Neural progenitor cell (in vitro differentiated cells): ENCODE measurements at regions not wholly inside any gene's neighbourhood (a gene's known extent, or its start where the extent isn't known, plus 50 kb on each side); places are given as distances from the start of the nearest gene placed in this dataset.

Source experiments
- DNase-seq: peaks from one replicate; pipeline ENCODE4 v3.0.0-alpha.2; 2016; ENCODE audit warnings: low spot score
- H2AFZ ChIP-seq: fragments of 200-600 bp; sonication (generic); replicated peaks from 2 replicates; pipeline ENCODE4 v1.6.1; 2016; ENCODE audit warnings: antibody characterized with exemption
- H3F3A ChIP-seq: fragments of 200-600 bp; sonication (generic); 2 replicates; pipeline ENCODE4 v1.6.1; 2016; ENCODE audit warnings: antibody characterized with exemption, low read depth
- H3K27ac ChIP-seq: fragments of 200-600 bp; sonication (generic); 2 replicates; pipeline ENCODE4 v1.5.1; 2016; ENCODE audit warnings: mild to moderate bottlenecking
- H3K27me3 ChIP-seq: fragments of 200-600 bp; sonication (generic); 2 replicates; pipeline ENCODE4 v1.6.1; 2016; ENCODE audit warnings: mild to moderate bottlenecking, moderate library complexity
- H3K36me3 ChIP-seq: fragments of 200-600 bp; sonication (generic); 2 replicates; pipeline ENCODE4 v1.5.1; 2016
- H3K4me1 ChIP-seq: fragments of 200-600 bp; sonication (generic); 2 replicates; pipeline ENCODE4 v1.6.1; 2016; ENCODE audit warnings: mixed run types
- H3K4me2 ChIP-seq: fragments of 200-600 bp; sonication (generic); 2 replicates; pipeline ENCODE4 v1.6.1; 2016
- H3K4me3 ChIP-seq: fragments of 200-600 bp; sonication (generic); 2 replicates; pipeline ENCODE4 v1.5.1; 2016
- H3K79me2 ChIP-seq: fragments of 200-600 bp; sonication (generic); 2 replicates; pipeline ENCODE4 v1.6.1; 2016; ENCODE audit warnings: low read depth
- H3K9ac ChIP-seq: fragments of 200-600 bp; sonication (generic); 2 replicates; pipeline ENCODE4 v1.6.1; 2016
- H3K9me3 ChIP-seq: fragments of 200-600 bp; sonication (generic); 2 replicates; pipeline ENCODE4 v1.5.1; 2016; ENCODE audit warnings: low read depth
- H4K20me1 ChIP-seq: fragments of 200-600 bp; sonication (generic); 2 replicates; pipeline ENCODE4 v1.6.1; 2016; ENCODE audit warnings: low read depth
- H3K27ac Mint-ChIP-seq: 3 replicates; pipeline ENCODE4 v1.8.0; 2021; ENCODE audit warnings: mixed read lengths
- H3K27me3 Mint-ChIP-seq: 2 replicates; pipeline ENCODE4 v1.8.0; 2022; ENCODE audit warnings: low read depth, mild to moderate bottlenecking, inconsistent platforms, moderate library complexity, mixed read lengths; ENCODE audit not compliant: insufficient read depth
- H3K36me3 Mint-ChIP-seq: 3 replicates; pipeline ENCODE4 v1.8.0; 2021; ENCODE audit warnings: mixed read lengths
- H3K4me1 Mint-ChIP-seq: 3 replicates; pipeline ENCODE4 v1.8.0; 2021; ENCODE audit warnings: mixed read lengths
- H3K4me3 Mint-ChIP-seq: 3 replicates; pipeline ENCODE4 v1.8.0; 2021; ENCODE audit warnings: mild to moderate bottlenecking, moderate library complexity, mixed read lengths
- H3K9me3 Mint-ChIP-seq: 3 replicates; pipeline ENCODE4 v1.8.0; 2020; ENCODE audit warnings: mixed read lengths
- CTCF ChIP-seq: fragments of 200-600 bp; sonication (generic); IDR thresholded peaks from 2 replicates; pipeline ENCODE4 v1.5.1; 2017; ENCODE audit warnings: antibody characterized with exemption, mild to moderate bottlenecking
- EZH2 ChIP-seq: fragments of 200-600 bp; sonication (generic); IDR thresholded peaks from 2 replicates; pipeline ENCODE4 v1.6.1; 2017; ENCODE audit warnings: antibody characterized with exemption, mild to moderate bottlenecking, moderate library complexity
- EZH2phosphoT487 ChIP-seq: fragments of 200-600 bp; sonication (generic); IDR thresholded peaks from 2 replicates; pipeline ENCODE4 v1.6.1; 2017; ENCODE audit warnings: antibody characterized with exemption

DNA sequence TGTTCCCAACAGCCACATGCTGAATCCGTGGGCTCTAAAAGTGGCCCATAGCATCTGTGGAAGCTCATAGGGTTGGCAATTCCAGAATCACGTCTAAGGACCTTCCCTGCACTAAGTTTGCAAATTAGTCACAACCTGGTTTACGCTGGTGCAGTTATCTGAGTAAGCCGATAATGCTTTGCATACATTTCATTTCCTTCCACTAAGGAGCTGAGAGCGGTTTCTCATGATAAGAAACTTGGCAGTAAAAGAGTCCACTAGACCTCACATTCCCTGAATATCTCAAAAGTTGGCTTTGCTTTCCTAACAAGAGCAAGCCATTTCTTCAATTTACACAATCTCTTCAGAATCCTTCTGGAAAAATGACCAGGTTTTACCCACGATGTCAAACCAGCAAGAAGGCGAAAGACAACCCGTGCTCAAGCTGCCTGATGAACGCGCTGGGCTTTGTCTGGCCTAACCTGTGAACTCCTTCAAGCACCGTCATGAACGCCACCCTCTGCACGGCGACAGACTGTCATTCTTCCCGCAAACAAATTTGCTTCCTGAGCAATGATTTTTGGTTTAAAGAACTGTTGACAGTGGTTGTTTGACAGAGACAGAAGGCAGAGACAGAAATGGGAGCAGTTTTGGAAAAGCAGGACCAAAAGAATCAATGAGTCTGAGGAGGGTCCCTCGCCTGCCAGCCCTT, 73.0 kb upstream of the COPS8 start:
- TF ChIP-seq EZH2: no peak
- TF ChIP-seq CTCF: no peak
- peak overlapping the region; percentile 38 for H3K4me2 ChIP-seq
- no peaks in the 10 kb centered on the region for H3K27me3 ChIP-seq
- H4K20me1 ChIP-seq: no peaks in the 10 kb centered on the region
- H3K27ac ChIP-seq: no peak overlapping the region
- H3F3A ChIP-seq: peaks cover 20% of the 10 kb centered on the region
- no peak overlapping the region for H3K9ac ChIP-seq
- Mint-ChIP-seq H3K4me3 (no peak overlapping the region), H3K27me3 (peaks cover 14% of the 10 kb centered on the region), H3K27ac (no peak overlapping the region), H3K4me1 (peaks cover 30% of the 10 kb centered on the region), H3K36me3 (no peaks in the 10 kb centered on the region), H3K9me3 (peaks cover 7% of the 10 kb centered on the region)
- H3K36me3 ChIP-seq: no peaks in the 10 kb centered on the region
- no peaks in the 10 kb centered on the region for H3K9me3 ChIP-seq
- no peak overlapping the region for H2AFZ ChIP-seq
- no peak overlapping the region for H3K4me3 ChIP-seq
- H3K79me2 ChIP-seq: no peaks in the 10 kb centered on the region
- H3K4me1 ChIP-seq: peaks cover 23% of the 10 kb centered on the region
- DNase-seq: no peak

DNA sequence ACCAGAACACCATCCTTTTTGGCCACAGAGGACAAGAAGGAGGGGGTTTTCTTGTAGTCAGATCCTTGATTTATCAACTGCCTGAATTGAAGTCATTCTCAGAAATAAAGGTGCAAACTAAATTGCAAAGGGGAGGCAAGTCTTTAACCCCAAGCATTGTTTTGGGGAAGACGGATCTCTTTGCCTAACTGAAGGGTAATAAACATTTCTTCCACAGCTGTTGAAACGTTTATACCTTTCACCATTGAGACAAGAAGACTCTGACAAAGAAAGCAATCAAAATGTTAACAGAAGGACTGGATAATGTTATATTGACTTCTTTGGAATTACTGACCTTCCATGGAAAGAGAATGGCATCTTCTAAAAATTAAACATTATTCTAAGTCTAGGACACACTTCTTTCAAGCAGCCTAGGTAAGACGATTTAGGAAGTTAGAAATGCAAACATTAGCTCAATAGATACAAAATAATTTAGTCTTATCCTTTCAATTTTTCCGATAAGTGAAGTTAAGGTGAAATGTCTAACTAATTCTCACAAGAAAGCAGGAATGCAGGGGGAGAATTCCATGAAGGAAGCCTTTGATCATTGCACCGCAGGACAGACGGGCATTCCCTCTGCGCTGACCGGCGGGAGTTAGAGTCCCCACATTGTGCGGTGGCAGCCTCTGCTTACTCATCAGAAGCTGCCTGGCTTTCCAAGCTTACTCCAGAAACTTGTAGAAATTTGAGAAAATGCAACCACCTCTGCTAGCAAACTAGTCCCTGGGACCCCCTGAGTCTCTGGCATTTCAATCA, 69.4 kb upstream of the COPS8 start:
- no peaks in the 10 kb centered on the region for H3K27me3 ChIP-seq
- H3K4me3 Mint-ChIP-seq: no peak overlapping the region
- no peaks in the 10 kb centered on the region for H3K79me2 ChIP-seq
- no peak overlapping the region for H3K27ac ChIP-seq
- peaks cover 16% of the 10 kb centered on the region for H3F3A ChIP-seq
- H3K9ac ChIP-seq: no peak overlapping the region
- no peaks in the 10 kb centered on the region for H4K20me1 ChIP-seq
- no peak overlapping the region for H2AFZ ChIP-seq
- H3K4me3 ChIP-seq: no peak overlapping the region
- no peaks in the 10 kb centered on the region for H3K36me3 Mint-ChIP-seq
- DNase-seq: no peak
- no peak overlapping the region for H3K4me2 ChIP-seq
- H3K27ac Mint-ChIP-seq: no peak overlapping the region
- peaks cover 6% of the 10 kb centered on the region for H3K27me3 Mint-ChIP-seq
- H3K9me3 Mint-ChIP-seq: peaks cover 8% of the 10 kb centered on the region
- no peaks in the 10 kb centered on the region for H3K9me3 ChIP-seq
- no peaks in the 10 kb centered on the region for H3K36me3 ChIP-seq
- H3K4me1 ChIP-seq: peaks cover 17% of the 10 kb centered on the region
- peaks cover 29% of the 10 kb centered on the region for H3K4me1 Mint-ChIP-seq
- TF ChIP-seq EZH2: no peak
- TF ChIP-seq CTCF: no peak
- TF ChIP-seq EZH2phosphoT487: no peak

DNA sequence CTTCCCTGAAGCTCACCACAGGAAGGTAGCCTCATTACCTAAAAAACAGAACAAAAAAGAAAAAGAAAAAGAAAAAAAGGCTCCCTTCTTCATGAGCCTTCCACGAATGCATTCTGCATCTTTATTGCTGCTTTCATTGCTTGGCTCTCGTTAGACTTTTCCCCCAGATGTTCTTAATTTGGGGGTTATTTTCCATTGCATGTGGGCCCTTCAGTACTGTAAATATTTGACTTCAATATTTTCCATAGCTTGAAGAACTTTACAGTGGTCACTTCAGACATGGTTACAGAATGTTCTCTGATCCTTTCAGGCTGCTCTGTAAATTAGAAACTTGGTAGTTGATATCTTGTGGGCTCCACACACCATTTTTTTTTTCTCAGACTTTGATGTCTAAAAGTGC, 65.6 kb upstream of the COPS8 start:
- H3K9me3 ChIP-seq: no peaks in the 10 kb centered on the region
- H3K27me3 ChIP-seq: no peaks in the 10 kb centered on the region
- H3K4me1 ChIP-seq: no peaks in the 10 kb centered on the region
- H3K36me3 ChIP-seq: no peaks in the 10 kb centered on the region
- peaks cover 10% of the 10 kb centered on the region for H3K9me3 Mint-ChIP-seq
- no peak overlapping the region for H3K4me3 Mint-ChIP-seq
- no peaks in the 10 kb centered on the region for H4K20me1 ChIP-seq
- H3K36me3 Mint-ChIP-seq: peaks cover 2% of the 10 kb centered on the region
- H3K27me3 Mint-ChIP-seq: peaks cover 4% of the 10 kb centered on the region
- no peak overlapping the region for H3K4me2 ChIP-seq
- no peak overlapping the region for H3K27ac ChIP-seq
- H3K4me3 ChIP-seq: no peak overlapping the region
- H3K4me1 Mint-ChIP-seq: peaks cover 16% of the 10 kb centered on the region
- H3K27ac Mint-ChIP-seq: no peak overlapping the region
- H3K9ac ChIP-seq: no peak overlapping the region
- no peak for DNase-seq
- H2AFZ ChIP-seq: no peak overlapping the region
- H3F3A ChIP-seq: no peaks in the 10 kb centered on the region
- H3K79me2 ChIP-seq: no peaks in the 10 kb centered on the region
- TF ChIP-seq EZH2: no peak
- no peak for TF ChIP-seq CTCF
- TF ChIP-seq EZH2phosphoT487: no peak
